ENCODE measurements at regions not wholly inside any gene's neighbourhood (a gene's known extent, or its start where the extent isn't known, plus 50 kb on each side); places are given as distances from the start of the nearest gene placed in this dataset.

- TF ChIP-seq CTCF (IDR thresholded peaks at IDR 0.05) (no peak), ZFX (IDR thresholded peaks at IDR 0.05; ENCODE audit: borderline replicate concordance) (no peak)
These were observed 1386.0 kb upstream of the TENM4 start for GRCh38 chr11:80826808-80827207.
